KOPT-K1 (cell line): ENCODE measurements at regions not wholly inside any gene's neighbourhood (a gene's known extent, or its start where the extent isn't known, plus 50 kb on each side); places are given as distances from the start of the nearest gene placed in this dataset.

Source experiments
- H3K27ac ChIP-seq: fragments of 200-600 bp; sonication (generic); 2 replicates; pipeline ENCODE4 v1.5.1; 2016; ENCODE audit warnings: antibody characterized with exemption, mild to moderate bottlenecking, low read depth, low read length; ENCODE audit not compliant: poor library complexity, severe bottlenecking
- H3K36me3 ChIP-seq: fragments of 200-600 bp; sonication (generic); 2 replicates; pipeline ENCODE4 v1.5.1; 2017; ENCODE audit warnings: antibody characterized with exemption, mild to moderate bottlenecking, low read length, moderate library complexity; ENCODE audit not compliant: insufficient read depth
- H3K9me3 ChIP-seq: fragments of 200-600 bp; sonication (generic); 2 replicates; pipeline ENCODE4 v1.5.1; 2017; ENCODE audit warnings: antibody characterized with exemption, low read length, mild to moderate bottlenecking; ENCODE audit not compliant: insufficient read depth, poor library complexity, severe bottlenecking

DNA sequence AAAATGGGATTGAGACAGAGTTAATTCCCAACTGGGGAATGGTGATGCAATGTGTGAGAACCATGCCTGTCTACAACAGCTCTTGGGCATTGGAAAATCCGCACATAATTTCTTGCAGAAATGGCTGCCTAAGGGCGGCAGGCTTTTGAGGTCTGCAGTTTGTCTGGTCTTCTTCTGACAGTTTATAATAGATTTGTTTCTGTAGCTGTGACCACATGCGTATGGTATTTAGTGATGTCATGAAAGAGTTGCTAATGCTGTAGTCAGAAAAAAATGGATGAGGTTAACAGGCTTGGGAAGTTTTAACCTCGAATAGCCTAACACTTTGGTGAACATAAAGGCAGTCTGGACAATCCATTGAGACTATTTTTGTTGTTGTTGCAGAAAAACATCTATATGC is 544.1 kb upstream of the AMELY start:
- H3K27ac ChIP-seq, result no peak overlapping the region
- H3K36me3 ChIP-seq, result no peaks in the 10 kb centered on the region
- no peaks in the 10 kb centered on the region for H3K9me3 ChIP-seq

DNA sequence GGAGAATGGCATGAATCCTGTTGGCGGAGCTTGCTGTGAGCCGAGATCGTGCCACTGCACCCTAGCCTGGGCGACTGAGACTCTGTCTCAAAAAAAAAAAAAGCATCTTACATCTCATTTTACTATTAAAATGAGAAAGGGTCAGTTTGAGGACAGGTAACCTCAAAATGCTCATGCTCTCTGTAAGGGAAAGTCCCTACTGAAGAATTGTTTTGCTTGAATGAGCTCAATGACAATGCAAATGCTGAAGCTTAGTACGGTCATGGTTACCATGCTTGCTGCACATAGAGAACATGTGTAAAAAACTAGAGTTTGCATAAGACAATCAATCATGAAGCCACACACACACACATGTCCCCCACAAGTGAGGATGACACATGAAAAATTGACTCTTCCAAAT is 541.8 kb upstream of the AMELY start:
- no peaks in the 10 kb centered on the region for H3K9me3 ChIP-seq
- H3K36me3 ChIP-seq, result no peaks in the 10 kb centered on the region
- no peak overlapping the region for H3K27ac ChIP-seq

DNA sequence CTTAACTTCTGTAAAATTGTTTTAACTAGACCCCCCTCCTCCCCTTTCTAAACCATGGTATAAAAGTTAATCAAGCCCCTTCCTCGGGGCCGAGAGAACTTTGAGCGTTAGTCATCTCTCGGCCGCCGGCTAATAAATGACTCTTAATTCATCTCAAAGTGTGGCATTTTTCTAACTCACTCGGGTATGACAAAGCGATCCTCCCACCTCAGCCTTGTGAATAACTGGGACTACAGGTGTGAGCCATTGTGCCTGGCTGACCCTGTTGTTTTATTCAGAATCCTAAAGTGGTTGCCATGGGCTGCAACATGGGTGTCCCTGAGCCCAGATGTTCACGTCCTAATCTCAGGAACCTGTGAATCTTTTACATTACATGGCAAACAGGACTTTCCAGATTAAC is 540.7 kb upstream of the AMELY start:
- Histone ChIP-seq H3K36me3 (no peaks in the 10 kb centered on the region), H3K27ac (no peak overlapping the region), H3K9me3 (no peaks in the 10 kb centered on the region)

DNA sequence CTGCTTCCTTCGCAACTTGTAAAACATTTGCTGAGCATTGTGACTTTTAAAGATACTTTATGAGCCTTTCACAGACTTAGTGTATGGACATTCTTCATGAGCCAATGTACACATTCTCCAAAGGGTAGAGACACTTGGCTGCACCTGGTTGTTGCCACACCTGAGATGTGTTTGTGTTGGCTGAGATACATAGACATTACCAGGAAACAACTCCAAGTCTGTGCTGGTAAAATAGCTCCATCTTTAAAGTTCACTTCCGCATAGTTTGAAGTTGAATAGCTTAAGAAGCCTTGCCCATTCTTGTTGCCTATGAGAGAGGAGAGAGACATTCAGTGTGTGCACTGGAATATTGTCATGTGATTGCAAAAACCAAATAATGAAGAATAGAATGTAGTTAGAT is 538.3 kb upstream of the AMELY start:
- Histone ChIP-seq H3K36me3 (no peaks in the 10 kb centered on the region), H3K27ac (no peak overlapping the region), H3K9me3 (no peaks in the 10 kb centered on the region)

DNA sequence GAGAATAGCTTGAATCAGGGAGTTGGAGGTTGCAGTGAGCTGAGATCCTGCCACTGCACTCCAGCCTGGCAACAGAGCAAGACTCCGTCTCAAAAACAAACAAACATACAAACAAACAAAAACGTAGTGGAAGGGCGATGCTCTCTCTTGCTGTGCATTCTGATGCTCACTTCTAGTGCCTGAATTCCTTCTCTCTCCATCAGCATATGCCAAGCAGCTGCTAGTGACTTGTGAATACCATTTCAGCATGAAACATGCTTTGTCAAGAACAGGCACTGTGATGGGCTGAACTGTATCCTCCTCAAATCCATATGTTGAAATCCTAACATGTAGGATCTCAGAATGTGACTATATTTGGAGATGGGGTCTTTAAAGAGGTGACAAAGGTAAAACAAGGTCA is 537.1 kb upstream of the AMELY start:
- no peak overlapping the region for H3K27ac ChIP-seq

DNA sequence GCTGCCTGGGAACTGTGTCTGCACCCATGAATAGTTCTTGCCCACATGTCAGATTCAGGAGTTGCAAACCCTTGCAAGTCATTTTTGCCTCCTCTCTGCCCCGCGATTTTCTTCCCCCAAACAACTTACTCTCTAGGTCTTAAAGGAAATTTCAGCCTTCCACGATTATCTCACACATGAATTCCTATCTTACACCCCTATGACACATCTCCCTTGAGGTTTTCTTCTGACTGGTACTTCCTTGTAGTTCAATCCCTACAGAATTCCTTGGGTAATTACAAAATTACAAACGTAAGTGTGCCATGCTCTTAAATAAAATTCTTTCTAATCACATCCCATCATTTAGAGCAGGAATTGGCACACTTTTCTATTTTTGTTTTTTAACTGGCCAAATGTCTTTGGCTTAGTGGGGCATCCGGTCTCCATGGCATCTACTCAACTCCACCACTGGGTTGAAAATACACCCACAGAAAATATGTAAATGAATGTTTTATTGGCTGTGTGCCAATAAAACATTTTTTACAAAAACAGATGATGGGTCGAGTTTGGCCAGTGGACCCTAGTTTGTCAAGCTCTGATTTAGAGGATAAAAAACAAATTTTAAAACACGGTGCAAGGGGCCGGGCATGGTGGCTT is 536.4 kb upstream of the AMELY start:
- Histone ChIP-seq H3K27ac (no peak overlapping the region), H3K9me3 (no peaks in the 10 kb centered on the region), H3K36me3 (no peaks in the 10 kb centered on the region)

More for the DNA sequence above, 537.1 kb upstream of the AMELY start:
- Histone ChIP-seq H3K36me3 (no peaks in the 10 kb centered on the region), H3K9me3 (no peaks in the 10 kb centered on the region)

DNA sequence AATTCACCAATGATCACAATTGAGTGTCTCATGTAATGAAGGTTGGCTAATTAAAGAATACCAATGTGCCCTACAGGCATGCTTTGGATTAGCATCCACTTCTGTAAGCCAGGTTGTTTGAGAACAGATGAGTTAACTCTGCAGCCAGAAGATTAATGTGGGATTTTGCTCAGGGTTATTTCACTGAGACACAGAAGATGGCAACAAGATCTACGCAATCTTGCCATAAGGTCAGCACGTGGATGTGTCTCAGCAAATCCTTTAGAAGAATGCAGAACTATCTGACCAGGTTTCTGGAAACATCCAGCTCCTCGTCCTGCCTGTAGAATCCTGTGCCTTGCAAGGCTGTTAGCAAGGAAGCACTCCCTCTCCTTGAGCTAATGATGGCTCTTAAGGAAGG is 532.6 kb upstream of the AMELY start:
- Histone ChIP-seq H3K36me3 (no peaks in the 10 kb centered on the region), H3K9me3 (no peaks in the 10 kb centered on the region), H3K27ac (no peak overlapping the region)

DNA sequence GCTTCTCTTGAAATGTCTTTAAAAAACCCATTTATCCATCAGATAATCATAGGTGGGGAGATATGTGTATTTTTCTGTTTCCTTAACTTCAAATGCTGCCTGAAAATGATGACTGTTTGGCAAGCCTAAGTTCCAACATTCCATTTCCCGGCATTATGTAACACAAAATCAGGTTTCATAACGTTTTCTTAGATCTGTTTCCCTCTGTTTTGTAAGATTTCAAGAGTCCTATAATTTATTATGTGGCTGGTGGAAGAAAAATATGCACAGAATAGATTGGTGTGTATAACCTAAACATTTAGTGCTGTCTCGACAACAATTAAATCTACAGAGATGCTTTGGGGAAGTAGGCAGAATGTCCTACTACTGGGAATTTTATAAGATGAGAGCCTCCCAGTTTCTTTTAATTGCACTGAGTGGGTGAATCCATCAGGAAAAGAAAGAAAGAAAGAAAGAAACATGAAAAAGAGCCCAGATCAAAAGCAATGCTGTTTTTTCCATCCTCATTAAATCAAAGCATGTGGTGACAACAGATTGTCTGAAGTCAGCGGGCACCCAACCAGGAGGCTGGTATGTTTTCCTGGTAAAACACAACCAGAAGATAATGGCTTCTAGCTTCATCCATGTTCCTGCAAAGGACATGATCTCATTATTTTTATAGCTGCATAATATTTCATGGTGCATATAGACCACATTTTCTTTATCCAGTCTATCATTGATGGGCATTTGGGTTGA is 529.4 kb upstream of the AMELY start:
- H3K36me3 ChIP-seq, result no peaks in the 10 kb centered on the region
- no peak overlapping the region for H3K27ac ChIP-seq
- H3K9me3 ChIP-seq, result no peaks in the 10 kb centered on the region

DNA sequence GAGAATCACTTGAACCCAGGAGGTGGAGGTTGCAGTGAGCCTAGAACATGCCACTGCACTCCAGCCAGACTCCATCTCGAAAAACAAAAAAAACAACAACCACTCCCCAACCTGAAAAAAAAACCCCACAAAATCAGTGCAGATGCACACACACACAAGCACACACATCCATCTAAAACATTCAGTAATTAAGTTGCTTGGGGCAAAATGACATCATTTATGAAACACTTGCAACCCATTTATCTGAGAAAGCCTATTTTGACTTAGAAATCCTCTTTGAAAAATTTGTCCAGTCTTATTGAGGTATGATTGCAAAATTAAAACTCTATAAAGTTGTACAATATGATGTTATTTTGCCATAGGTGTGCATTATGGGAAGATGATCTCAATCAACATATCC is 525.5 kb upstream of the AMELY start:
- H3K27ac ChIP-seq, result no peak overlapping the region

DNA sequence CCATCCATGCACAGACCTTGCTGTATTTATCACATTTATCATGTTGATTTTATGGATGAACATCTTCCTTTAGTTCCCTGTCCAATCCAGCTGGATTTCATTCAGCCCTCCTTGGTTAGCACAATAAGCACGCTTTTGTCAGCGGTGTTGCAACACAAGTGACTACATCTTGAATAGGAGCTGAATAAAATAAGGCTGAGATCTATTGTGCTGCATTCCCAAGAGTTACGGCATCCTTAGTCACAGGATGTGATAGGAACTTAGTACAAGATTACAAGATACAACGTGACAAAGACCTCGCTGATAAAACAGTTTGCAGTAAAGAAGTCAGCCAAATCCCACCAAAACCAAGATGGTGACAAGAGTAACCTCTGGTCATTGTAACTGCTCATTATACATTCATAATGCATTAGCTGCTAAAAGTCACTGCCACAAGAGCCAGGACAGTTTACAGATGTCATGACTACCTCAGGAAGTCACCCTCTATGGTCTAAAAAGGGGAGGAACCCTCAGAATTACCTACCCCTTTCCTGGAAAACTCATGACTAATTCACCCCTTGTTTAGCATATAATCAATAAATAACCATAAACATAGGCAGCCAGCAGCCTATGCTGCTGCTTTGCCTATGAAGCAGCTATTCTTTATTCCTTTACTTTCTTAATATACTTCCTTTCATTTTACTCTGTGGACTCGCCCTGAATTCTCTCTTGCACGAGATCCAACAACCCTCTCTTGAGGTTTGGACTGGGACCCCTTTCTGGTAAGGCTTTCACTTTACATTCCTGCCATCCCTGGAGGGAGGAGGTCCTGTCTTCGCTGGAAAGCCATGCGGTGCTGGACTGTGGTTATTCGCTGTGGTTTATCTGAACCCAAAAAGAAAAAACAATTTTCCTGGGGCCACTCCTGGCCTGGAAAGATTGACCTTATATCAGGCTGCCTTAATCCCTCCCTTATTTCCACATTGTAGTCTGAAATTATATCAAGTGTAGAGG is 522.6 kb upstream of the AMELY start:
- no peaks in the 10 kb centered on the region for H3K36me3 ChIP-seq
- no peaks in the 10 kb centered on the region for H3K9me3 ChIP-seq
- no peak overlapping the region for H3K27ac ChIP-seq

More for the DNA sequence above, 525.5 kb upstream of the AMELY start:
- no peaks in the 10 kb centered on the region for H3K36me3 ChIP-seq
- no peaks in the 10 kb centered on the region for H3K9me3 ChIP-seq

DNA sequence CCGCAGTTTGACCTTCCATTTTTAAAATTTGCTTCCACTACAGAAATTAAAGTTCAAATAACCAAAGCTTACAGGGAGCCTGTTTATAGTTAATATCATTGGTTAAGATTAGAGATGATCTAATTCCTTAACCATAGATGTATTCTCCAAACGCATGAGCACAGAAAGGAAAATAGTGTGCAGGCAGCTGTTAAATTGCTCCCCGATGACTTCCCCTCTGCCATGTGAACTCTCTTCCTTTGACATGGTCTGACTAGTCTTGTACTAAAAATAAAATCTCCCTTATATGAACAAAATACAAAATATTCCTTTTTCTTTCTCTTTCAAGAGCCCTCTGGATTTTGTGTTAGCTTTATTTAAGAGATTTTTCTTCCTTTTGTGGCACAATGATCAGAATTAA is 507.6 kb upstream of the AMELY start:
- no peaks in the 10 kb centered on the region for H3K36me3 ChIP-seq
- H3K27ac ChIP-seq, result no peak overlapping the region
- H3K9me3 ChIP-seq, result no peaks in the 10 kb centered on the region

DNA sequence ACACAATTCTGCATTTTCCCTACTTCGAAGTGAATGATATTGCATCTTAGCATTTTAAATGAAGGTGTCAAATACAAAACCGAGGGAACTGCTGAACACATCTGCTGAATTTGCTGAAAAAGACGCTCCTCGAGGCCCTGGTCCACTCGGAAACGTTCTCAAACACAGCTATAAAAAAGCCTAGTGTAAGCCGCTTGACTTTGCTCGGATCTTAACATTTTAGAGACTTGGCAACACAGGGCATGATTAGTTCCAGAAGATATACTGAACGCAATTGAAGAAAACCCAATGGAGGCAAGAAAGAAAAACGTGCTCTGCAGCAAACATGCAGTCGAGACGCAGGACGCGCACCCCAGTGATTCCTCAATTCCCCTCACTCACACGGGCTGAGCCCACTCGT is 506.4 kb upstream of the AMELY start:
- Histone ChIP-seq H3K9me3 (no peaks in the 10 kb centered on the region), H3K36me3 (no peaks in the 10 kb centered on the region), H3K27ac (no peak overlapping the region)

DNA sequence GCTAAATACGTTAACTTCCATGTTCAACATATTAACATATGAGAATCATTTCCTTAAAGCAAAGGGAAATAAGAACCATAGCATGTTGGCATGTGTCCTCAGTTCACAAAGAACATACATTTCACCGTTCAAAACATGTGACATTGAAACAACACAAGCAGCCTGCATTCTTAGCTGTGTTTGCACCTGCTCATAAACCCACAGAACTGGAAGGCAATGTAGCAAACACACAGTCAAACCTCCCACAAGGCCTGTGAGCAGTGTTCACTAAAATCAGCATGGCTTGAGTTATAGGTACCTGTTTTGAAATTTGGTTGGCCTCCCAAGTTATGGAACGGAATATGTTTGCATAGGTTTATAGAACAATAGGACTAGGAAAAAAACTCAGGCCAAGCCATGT is 504.9 kb upstream of the AMELY start:
- Histone ChIP-seq H3K9me3 (no peaks in the 10 kb centered on the region), H3K27ac (no peak overlapping the region), H3K36me3 (no peaks in the 10 kb centered on the region)

DNA sequence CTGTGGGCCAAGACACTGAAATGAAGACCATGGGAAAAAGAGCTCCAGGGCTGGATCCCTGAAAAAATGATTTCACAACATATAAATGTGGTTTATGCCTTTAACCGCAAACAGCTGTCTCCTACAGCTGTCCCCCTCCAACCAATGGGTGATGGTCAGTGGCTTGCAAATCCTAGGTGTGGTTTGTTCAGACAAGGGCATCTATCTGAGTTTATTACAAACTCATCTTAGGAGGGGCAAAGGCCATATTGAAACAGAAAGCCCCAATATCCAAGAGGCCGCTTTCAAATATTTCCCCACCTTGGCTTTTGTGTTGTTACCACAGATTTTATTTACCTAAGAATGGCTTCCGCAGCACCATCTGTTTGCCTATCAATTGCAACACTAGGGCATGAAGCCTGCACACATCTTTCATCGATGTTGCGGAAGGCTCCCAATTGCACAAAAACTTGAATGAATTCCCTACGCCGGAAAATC is 503.6 kb upstream of the AMELY start:
- Histone ChIP-seq H3K9me3 (no peaks in the 10 kb centered on the region), H3K27ac (no peak overlapping the region), H3K36me3 (no peaks in the 10 kb centered on the region)

DNA sequence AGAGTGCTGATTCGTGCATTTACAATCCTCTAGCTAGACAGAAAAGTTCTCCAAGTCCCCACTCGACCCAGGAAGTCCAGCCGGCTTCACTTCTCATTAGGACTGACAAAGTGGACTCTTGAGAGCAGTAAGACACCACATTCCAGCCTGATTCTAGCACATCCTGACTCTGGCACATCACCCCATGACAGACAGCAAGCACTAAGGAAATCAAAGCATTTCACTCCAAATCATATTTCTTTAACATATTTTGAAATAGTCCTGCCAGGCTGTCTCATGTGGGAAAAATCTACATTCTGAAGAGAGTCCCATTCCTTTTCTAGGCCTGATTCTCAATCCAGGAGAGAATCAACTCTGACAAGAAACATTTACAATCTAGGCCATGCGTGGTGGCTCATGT is 478.5 kb upstream of the AMELY start:
- Histone ChIP-seq H3K9me3 (peaks cover 31% of the 10 kb centered on the region), H3K27ac (no peak overlapping the region), H3K36me3 (peaks cover 9% of the 10 kb centered on the region; the same call in 1 of the 2 replicates)
